ENCODE measurements at regions not wholly inside any gene's neighbourhood (a gene's known extent, or its start where the extent isn't known, plus 50 kb on each side); places are given as distances from the start of the nearest gene placed in this dataset.

DNA sequence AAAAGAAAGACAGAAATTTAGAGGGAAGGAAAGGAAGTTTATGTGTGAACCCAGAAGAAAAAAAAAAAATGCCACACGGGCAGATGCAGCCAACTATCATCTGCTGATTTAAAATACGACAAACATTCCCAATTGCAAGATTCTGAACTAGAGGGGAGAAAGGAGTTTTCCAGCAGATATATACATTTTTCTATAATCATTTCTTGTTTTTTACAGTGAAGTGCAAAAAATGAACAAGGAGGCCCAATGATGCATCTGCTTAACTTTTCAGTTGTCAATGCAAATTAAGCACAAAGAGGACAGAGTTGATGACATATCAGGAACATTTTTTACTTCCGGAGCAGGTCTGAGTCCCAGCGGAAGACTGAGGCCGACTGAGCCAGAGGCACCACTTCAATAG lies 144.7 kb downstream of the MYCN start:
- TF ChIP-seq, protein P1, sequence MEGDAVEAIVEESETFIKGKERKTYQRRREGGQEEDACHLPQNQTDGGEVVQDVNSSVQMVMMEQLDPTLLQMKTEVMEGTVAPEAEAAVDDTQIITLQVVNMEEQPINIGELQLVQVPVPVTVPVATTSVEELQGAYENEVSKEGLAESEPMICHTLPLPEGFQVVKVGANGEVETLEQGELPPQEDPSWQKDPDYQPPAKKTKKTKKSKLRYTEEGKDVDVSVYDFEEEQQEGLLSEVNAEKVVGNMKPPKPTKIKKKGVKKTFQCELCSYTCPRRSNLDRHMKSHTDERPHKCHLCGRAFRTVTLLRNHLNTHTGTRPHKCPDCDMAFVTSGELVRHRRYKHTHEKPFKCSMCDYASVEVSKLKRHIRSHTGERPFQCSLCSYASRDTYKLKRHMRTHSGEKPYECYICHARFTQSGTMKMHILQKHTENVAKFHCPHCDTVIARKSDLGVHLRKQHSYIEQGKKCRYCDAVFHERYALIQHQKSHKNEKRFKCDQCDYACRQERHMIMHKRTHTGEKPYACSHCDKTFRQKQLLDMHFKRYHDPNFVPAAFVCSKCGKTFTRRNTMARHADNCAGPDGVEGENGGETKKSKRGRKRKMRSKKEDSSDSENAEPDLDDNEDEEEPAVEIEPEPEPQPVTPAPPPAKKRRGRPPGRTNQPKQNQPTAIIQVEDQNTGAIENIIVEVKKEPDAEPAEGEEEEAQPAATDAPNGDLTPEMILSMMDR (IDR thresholded peaks at IDR 0.05), result no peak
- no peak for TF ChIP-seq POLR2A (IDR thresholded peaks at IDR 0.05)

Measured in thyroid gland (tissue), 4 donors.